ENCODE measurements at regions not wholly inside any gene's neighbourhood (a gene's known extent, or its start where the extent isn't known, plus 50 kb on each side); places are given as distances from the start of the nearest gene placed in this dataset.

- DNase-seq, result no peak
Observed at GRCh38 chr15:95095250-95095649, 863.9 kb downstream of the MCTP2 start.

GRCh38 chr15:95096651-95097050 lies 865.3 kb downstream of the MCTP2 start:
- DNase-seq, result no peak

GRCh38 chr15:95097361-95097760 lies 866.0 kb downstream of the MCTP2 start:
- DNase-seq, result no peak

- DNase-seq, result no peak
Observed at GRCh38 chr15:95105229-95105628, 873.9 kb downstream of the MCTP2 start.

- no peak for DNase-seq
Observed at GRCh38 chr15:95106801-95107200, 875.4 kb downstream of the MCTP2 start.

GRCh38 chr15:95108673-95109072 lies 877.3 kb downstream of the MCTP2 start:
- DNase-seq, result no peak

GRCh38 chr15:95111969-95112368 lies 880.6 kb downstream of the MCTP2 start:
- DNase-seq, result no peak

- no peak for DNase-seq
Observed at GRCh38 chr15:95113041-95113440, 881.7 kb downstream of the MCTP2 start.

GRCh38 chr15:95119041-95119610 lies 887.8 kb downstream of the MCTP2 start:
- DNase-seq, result no peak

GRCh38 chr15:95120595-95120994 lies 889.2 kb downstream of the MCTP2 start:
- DNase-seq, result no peak

GRCh38 chr15:95121191-95121590 lies 889.8 kb downstream of the MCTP2 start:
- DNase-seq, result no peak

- DNase-seq, result no peak
Observed at GRCh38 chr15:95125803-95126202, 894.4 kb downstream of the MCTP2 start.

GRCh38 chr15:95127356-95127755 lies 896.0 kb downstream of the MCTP2 start:
- no peak for DNase-seq

GRCh38 chr15:95129574-95129973 lies 898.2 kb downstream of the MCTP2 start:
- no peak for DNase-seq

- DNase-seq, result no peak
Observed at GRCh38 chr15:95131131-95131556, 899.8 kb downstream of the MCTP2 start.

GRCh38 chr15:95132774-95133173 lies 901.4 kb downstream of the MCTP2 start:
- no peak for DNase-seq

GRCh38 chr15:95134431-95135110 lies 903.2 kb downstream of the MCTP2 start:
- DNase-seq, result no peak

- DNase-seq, result no peak
Observed at GRCh38 chr15:95138604-95139270, 907.4 kb downstream of the MCTP2 start.

- no peak for DNase-seq
Observed at GRCh38 chr15:95141486-95141885, 910.1 kb downstream of the MCTP2 start.

- no peak for DNase-seq
Observed at GRCh38 chr15:95142531-95142930, 911.2 kb downstream of the MCTP2 start.

GRCh38 chr15:95146481-95146880 lies 915.1 kb downstream of the MCTP2 start:
- DNase-seq, result no peak

GRCh38 chr15:95148183-95148582 lies 916.8 kb downstream of the MCTP2 start:
- DNase-seq, result no peak

GRCh38 chr15:95149036-95149435 lies 917.7 kb downstream of the MCTP2 start:
- no peak for DNase-seq

- no peak for DNase-seq
Observed at GRCh38 chr15:95149771-95150170, 918.4 kb downstream of the MCTP2 start.
